Spinal cord (tissue), 9 donors: ENCODE measurements at regions not wholly inside any gene's neighbourhood (a gene's known extent, or its start where the extent isn't known, plus 50 kb on each side); places are given as distances from the start of the nearest gene placed in this dataset.
"Not testable (repeated sequence)": the region's sequence is repeated elsewhere in the genome, so short reads cannot be mapped to it uniquely, and the experiment has no call there.

Experiments
- DNase-seq, 6 donors: peaks; one replicate each; pipeline versions ENCODE4 v3.0.0 to v3.0.0-alpha.2; 2013 to 2015; ENCODE audit warnings: low spot score in 6 of 6, low read depth in 4 of 6
- H3K27ac ChIP-seq: one replicate; pipeline ENCODE4 v1.5.1; 2013; ENCODE audit warnings: low read depth, low read length, control low read depth
- H3K27me3 ChIP-seq: one replicate; pipeline ENCODE4 v1.6.1; 2013; ENCODE audit warnings: low read length; ENCODE audit not compliant: control insufficient read depth, insufficient read depth
- H3K36me3 ChIP-seq: one replicate; pipeline ENCODE4 v1.6.1; 2013; ENCODE audit warnings: low read length; ENCODE audit not compliant: control insufficient read depth, insufficient read depth
- H3K4me1 ChIP-seq: one replicate; pipeline ENCODE4 v1.6.1; 2013; ENCODE audit warnings: low read length; ENCODE audit not compliant: control insufficient read depth, insufficient read depth
- H3K4me3 ChIP-seq: one replicate; pipeline ENCODE4 v1.5.1; 2013; ENCODE audit warnings: low read depth, low read length, control low read depth
- H3K9me3 ChIP-seq: one replicate; pipeline ENCODE4 v1.6.1; 2013; ENCODE audit warnings: low read length; ENCODE audit not compliant: control insufficient read depth, insufficient read depth
- WGBS: methylation state at CpG from one replicate; pipeline ENCODE4 v1.1.5; 2013; ENCODE audit warnings: missing lambda C conversion rate; ENCODE audit not compliant: insufficient coverage; 5-methylcytosine and 5-hydroxymethylcytosine counted together
- donor health status: healthy.

DNA sequence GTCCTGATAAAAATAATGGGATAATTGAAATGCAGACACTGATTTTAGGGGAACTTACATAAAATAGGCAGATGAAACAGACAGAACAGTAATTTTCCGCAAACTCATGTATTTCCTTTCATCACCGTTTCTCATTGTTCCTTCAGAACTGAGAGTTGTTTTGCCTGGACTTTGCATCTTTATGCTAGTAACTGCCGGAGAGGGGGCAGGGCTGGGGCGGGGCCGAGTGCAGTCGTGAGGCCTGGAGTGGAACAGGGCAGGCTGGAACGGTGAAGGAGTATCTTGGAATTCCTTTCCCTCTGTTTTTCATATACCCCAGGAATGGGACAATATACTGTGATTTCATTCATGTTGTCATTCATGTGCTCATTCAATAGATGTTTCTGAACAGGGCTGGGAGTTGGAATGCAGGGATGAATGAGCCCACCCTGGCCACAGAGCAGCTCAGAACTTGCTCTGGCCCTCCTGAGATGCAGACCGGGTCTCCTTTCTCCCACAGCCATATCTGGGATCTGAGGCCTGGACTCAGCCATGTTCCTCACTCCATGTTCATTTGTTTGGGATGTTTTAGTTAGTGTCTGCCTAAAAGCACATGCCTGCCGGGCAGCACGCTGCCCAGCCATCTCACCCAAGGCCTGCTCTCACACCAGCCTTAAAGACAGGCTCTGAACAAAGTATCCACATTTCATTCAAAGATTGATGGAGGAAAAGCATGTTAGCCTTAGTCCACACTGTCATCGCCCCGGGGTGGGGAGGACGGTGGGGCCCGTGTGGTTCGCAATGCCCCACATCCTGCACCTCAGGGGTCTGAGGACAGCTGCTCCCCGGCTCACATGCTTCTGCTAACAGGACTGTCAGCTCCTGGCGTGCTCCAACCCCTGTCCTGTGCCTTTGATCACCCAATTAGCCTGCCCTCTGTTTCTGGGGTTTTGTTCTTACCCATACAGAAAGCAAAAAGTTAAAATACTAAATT lies 92.9 kb downstream of the SOX1 start:
- Histone ChIP-seq H3K9me3 (peaks cover 3% of the 10 kb centered on the region), H3K36me3 (no peaks in the 10 kb centered on the region), H3K4me3 (no peak overlapping the region), H3K27ac (no peak overlapping the region), H3K27me3 (no peaks in the 10 kb centered on the region), H3K4me1 (peaks cover 22% of the 10 kb centered on the region)
- peak in 1 of 6 donors; percentile 7 for DNase-seq
- WGBS: 73% methylated on average over 8 of the region's 17 CpGs

DNA sequence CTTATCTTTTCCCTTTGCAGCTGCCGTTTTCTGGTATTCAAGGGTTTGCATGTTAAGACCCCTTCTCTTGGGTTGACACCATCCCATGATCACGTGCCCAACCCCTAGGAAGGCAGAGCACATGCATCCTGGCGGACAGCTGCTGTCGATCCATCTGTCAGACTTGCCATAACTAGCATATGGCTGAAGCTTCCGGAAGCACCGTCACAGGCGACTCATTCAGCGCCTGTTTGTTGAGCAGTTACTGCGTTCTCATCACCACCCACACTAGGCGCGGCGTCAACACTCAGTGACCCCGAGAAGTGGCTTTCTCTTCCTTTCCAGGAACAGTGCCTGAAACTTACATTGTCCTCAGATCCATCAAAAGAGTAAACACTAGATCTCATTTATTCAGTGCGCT lies 93.6 kb downstream of the SOX1 start:
- peaks cover 22% of the 10 kb centered on the region for H3K4me1 ChIP-seq
- 62% methylated on average over 14 of the region's 14 CpGs for WGBS
- no peaks in the 10 kb centered on the region for H3K36me3 ChIP-seq
- DNase-seq: peak in 2 of 6 donors; percentile 27 to 48
- no peak overlapping the region for H3K27ac ChIP-seq
- peaks cover 3% of the 10 kb centered on the region for H3K9me3 ChIP-seq
- no peak overlapping the region for H3K4me3 ChIP-seq
- no peaks in the 10 kb centered on the region for H3K27me3 ChIP-seq

DNA sequence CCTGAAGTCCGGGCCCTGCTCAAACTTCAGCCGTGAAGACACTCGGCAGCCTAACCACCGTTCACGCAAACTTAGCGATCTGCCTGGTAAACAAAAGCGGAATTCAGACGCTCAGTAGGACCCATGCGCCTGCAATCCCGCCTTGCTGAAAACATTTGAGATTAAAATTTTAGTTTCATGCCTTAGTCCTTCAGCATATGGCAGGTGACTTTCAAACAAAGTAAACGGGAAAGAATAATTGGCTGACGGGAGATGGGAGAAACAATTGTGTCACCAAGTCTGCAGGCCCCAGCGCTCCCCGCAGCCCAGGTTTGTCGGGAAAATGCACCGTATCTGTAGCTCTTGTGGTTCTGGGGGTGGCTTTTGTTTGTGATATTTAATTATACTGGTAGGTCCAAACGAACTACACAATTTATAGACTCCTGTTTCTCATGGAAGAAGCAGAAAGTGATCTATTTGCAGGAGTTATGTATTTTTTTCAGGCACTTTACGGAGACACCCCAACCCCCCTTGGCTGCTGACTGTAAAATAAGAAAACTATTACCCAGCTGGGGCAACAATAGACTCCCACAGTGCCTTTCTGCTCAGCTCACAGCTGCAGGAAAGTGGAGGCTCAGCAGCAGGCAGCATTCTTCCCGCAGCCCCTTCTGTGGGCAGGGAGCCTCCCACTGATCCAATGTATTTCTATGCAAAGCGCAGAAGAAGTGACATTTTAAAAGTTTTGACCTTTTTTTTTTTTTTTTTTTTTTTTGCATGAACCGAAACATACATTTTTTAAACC lies 94.8 kb downstream of the SOX1 start:
- 33% methylated on average over 15 of the region's 21 CpGs for WGBS
- Histone ChIP-seq H3K36me3 (no peaks in the 10 kb centered on the region), H3K4me3 (no peak overlapping the region), H3K4me1 (peaks cover 22% of the 10 kb centered on the region), H3K9me3 (peaks cover 3% of the 10 kb centered on the region), H3K27ac (no peak overlapping the region), H3K27me3 (peaks cover 4% of the 10 kb centered on the region)
- peak in 2 of 6 donors; percentile 66 to 73 for DNase-seq

DNA sequence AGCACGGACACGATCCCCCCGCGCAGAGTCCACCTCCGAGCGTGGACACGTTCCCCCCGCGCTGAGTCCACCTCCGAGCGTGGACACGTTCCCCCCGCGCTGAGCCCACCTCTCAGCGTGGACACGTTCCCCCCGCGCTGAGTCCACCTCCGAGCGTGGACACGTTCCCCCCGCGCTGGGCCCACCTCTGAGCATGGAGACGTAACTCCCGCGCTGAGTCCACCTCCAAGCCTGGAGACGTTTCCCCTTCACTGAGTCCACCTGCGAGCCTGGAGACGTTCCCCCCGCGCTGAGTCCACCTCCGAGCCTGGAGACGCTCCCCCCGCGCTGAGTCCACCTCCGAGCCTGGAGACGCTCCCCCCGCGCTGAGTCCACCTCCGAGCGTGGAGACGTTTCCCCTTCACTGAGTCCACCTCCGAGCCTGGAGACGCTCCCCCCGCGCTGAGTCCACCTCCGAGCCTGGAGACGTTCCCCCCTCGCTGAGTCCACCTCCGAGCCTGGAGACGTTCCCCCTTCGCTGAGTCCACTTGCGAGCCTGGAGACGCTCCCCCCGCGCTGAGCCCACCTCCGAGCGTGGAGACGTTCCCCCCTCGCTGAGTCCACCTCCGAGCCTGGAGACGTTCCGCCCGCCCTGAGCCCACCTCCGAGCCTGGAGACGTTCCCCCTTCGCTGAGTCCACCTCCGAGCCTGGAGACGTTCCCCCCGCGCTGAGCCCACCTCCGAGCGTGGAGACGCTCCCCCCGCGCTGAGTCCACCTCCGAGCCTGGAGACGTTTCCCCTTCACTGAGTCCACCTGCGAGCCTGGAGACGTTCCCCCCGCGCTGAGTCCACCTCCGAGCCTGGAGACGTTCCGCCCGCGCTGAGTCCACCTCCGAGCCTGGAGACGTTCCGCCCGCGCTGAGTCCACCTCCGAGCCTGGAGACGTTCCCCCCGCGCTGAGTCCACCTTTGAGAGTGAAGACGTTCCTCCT lies 97.0 kb downstream of the SOX1 start:
- 97% methylated on average over 83 of the region's 97 CpGs for WGBS
- H3K4me1 ChIP-seq: peaks cover 20% of the 10 kb centered on the region
- not testable (repeated sequence) for H3K27ac ChIP-seq, H3K36me3 ChIP-seq, H3K27me3 ChIP-seq, H3K4me3 ChIP-seq, DNase-seq, H3K9me3 ChIP-seq

DNA sequence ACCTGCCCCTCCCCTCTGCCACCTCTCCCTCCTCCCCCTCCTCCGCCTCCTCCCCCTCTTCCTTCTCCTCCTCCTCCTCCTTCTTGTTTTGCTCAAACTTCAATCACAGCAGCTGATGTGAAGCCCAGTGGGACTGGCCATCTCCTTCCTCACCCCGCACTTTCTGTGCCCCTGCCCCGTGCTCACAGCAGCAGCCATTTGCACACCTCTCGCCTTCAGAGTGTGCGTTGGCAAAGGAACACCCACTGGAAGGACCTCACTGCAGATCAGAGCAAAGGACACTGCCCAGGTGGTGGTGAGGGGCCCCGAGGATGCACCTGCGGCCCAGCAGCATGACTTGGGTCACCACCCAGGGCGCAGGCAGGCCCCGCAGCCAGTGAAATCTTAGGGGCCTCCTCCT lies 98.8 kb downstream of the SOX1 start:
- H3K27me3 ChIP-seq: peaks cover 4% of the 10 kb centered on the region
- H3K4me1 ChIP-seq: peaks cover 13% of the 10 kb centered on the region
- no peaks in the 10 kb centered on the region for H3K9me3 ChIP-seq
- no peak overlapping the region for H3K4me3 ChIP-seq
- DNase-seq: no peak
- 87% methylated on average over 8 of the region's 9 CpGs for WGBS
- H3K36me3 ChIP-seq: no peaks in the 10 kb centered on the region
- no peak overlapping the region for H3K27ac ChIP-seq

DNA sequence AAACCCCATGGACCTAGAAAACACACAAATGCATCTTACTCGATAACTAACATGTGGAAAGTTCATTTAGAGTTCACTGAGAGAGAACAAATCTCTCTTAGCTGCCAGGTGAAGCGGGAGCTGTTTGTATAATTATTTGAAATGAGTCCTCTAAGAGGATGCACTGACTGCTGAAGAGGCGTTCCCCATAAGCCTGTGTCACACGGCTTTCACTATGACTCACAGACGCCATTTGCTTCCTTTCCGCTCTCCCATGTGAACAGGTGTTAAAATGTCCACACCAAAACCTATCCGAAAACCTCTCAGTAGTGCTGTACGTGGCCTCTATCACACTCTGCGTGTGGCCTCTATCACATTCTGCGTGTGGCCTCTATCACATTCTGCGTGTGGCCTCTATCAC lies 101.8 kb downstream of the SOX1 start:
- H3K9me3 ChIP-seq: no peaks in the 10 kb centered on the region
- WGBS: 80% methylated on average over 9 of the region's 11 CpGs
- DNase-seq: peak in 1 of 6 donors; percentile 56
- H3K36me3 ChIP-seq: no peaks in the 10 kb centered on the region
- H3K27ac ChIP-seq: no peak overlapping the region
- peaks cover 23% of the 10 kb centered on the region for H3K4me1 ChIP-seq
- H3K4me3 ChIP-seq: no peak overlapping the region
- peaks cover 6% of the 10 kb centered on the region for H3K27me3 ChIP-seq

DNA sequence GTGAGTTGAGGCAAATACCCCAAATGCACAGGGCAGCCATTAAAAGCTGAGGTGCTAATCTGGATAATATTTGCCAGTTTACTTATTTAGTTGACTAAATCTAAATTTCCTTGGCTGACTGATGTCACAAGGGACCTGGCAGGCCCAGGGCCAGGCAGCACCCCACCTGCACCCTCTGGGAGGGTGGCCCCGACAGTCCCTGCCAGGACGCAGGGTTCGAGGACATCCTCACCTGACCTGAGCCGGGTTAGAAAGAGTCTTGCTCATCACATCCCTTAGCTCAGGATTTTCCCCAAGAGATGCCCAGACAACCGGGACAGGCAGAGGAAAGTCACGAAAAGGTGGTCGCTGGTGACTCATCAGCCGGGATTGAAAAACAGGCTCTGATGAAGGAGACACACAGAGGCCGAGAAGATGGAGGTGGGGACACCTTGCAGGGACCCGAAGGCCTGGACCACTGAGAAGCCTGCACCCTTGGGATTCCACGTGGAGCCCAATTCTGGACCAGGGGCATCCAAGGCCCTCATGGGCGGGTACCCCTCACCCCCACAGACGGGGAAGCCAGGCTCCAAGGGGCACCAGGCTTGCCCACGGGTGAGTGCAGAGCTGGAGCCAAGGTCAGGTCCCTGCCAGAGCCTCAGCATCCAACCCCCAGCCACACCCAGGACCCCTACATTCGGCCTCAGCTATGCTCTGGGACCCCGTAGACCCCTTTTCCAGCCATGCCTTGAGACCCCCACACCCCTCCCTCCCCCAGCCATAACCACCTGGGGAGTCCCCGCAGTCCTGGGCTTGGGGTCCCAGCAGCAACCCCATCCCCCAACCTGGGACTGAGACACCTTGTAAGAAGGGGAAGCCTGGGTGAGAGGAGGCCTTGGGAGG lies 103.2 kb downstream of the SOX1 start:
- H3K4me1 ChIP-seq: peaks cover 23% of the 10 kb centered on the region
- no peak overlapping the region for H3K27ac ChIP-seq
- H3K36me3 ChIP-seq: no peaks in the 10 kb centered on the region
- peaks cover 6% of the 10 kb centered on the region for H3K27me3 ChIP-seq
- no peak overlapping the region for H3K4me3 ChIP-seq
- no peak for DNase-seq
- H3K9me3 ChIP-seq: peaks cover 4% of the 10 kb centered on the region
- 95% methylated on average over 14 of the region's 17 CpGs for WGBS

DNA sequence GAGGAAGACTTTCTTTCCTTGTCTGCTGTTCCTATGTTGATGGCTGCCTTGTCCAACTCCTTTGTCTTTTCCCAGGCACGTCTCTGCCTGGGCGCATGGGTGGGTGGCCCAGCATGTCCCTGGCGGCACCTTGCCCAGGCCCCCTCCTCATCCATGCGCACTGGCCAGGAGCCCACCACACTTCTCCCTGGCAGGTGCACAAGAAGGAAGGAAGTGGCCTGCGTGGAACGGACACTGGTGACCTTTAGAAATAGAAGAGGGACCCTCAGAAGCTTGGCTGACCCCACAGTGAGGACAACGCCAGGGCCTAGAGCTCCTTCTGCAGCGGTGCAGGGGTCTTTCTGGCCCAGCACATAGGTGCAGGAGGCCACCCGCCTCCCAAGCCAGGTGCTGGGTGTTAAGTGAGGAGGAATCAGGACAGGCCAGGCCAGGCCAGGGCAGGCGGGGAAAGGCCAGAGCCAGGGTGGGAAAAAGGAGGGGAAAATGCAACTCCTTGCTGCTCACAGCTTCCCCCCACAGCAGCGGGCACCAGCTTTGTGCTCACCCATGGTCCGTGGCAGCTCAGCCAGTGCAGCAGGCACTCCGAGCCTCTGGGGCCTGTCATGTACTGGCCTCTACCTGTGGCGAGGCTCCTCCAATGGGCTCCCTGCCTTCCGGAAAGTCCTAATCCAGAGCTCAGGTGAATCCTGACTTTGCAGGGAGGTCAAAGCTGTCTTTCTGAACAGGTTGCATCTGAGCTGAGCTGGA lies 104.0 kb downstream of the SOX1 start:
- 95% methylated on average over 13 of the region's 15 CpGs for WGBS
- Histone ChIP-seq H3K9me3 (peaks cover 4% of the 10 kb centered on the region), H3K27ac (no peak overlapping the region), H3K4me3 (no peak overlapping the region), H3K4me1 (peaks cover 23% of the 10 kb centered on the region), H3K36me3 (no peaks in the 10 kb centered on the region), H3K27me3 (peaks cover 2% of the 10 kb centered on the region)
- no peak for DNase-seq
